ENCODE measurements at regions not wholly inside any gene's neighbourhood (a gene's known extent, or its start where the extent isn't known, plus 50 kb on each side); places are given as distances from the start of the nearest gene placed in this dataset.
"Not testable (repeated sequence)": the region's sequence is repeated elsewhere in the genome, so short reads cannot be mapped to it uniquely, and the experiment has no call there.

GRCh38 chr11:24226606-24227005 lies 270.2 kb upstream of the LUZP2 start:
- no peak for DNase-seq

- no peak for DNase-seq
Observed at GRCh38 chr11:24233041-24233440, 263.8 kb upstream of the LUZP2 start.

DNA sequence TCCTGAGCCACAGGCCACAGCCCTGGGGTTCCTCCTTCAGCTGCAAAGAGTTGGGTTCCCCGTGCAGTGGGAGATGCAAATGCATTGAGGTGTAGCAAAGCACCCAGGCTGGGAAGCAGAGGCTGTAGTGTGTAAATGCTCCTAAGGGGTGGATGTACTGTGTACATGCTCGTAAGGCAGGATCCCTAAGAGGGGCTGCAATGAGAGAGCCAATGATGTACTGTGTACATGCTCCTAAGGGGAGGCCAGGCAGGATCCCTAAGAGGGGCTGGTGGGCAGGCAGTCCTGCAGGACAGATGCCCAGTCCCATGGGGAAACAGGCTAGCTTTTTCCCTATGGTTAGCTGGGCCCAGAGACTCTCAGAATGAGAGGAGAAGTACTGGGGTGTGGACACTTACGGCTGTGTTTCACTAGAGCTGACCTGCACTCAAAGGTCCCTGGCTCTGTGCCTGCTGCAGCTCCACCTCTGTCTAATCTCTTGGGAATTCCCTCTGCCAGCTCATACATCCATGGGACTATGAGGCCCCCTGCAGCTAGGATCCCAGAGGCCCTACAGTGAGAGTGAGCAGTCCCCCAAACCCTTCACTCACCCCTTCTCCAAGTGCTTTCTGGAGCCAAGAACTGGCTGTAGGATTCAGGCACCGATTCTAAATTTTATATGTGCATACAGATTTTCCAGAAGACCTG lies 261.9 kb upstream of the LUZP2 start:
- no peak for DNase-seq

DNA sequence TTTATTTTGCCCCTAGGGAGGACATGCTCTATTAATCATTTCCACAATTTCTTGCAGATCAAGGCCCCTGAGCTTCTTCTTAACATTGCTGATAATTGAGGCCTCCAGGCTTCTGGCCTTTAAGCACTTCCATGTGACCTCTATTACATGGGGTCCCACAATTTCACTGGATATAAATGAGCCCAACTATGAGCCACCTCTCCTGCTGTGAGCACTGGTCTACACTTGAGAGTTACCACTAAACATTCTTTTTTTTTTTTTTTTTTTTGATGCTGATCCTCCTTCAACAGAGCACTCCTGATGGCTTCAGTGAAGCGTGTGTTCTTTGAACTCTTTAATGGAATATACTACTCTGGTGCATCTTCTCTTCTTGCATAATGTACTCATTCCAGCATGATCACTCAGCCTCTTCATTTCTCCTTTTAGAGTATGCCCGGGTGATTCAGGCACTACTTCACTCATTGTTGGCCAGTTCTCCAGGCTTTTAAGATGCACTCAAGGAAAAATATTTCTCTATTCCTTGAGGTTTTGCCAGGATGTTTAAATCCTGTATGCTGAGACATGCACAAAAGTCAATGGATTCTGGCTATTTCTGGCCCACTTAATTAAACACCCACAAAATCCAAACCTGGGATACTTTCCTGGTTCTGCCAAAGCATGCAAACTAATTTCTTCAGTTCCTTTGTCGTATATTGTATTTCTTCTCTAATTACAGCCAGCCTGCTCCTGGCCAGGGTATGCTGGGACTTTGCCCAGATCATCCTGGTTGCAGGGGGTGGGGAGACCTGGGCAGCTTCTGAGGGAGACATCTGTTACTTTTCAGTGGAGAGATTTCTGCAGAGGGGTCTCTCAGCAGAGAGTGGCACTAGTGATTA lies 257.8 kb upstream of the LUZP2 start:
- DNase-seq = no peak

DNA sequence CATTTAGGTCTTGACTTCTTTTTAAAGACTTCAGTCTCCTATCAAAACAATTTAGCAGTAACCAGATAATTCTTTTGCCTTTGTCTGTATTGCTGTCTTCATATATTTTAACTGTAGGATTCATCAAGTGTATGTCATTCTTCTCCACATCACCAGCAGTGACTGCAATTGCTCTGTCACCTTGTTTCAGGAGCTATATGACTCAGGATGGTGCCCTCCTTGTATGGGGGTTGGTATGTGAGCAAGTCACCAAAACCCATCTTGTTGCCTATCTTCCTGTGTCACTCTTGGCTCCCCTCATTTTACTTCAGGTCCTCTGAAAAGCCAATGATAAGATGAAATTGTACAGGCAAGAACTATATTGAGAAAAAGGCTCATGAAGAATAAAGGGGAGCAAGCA lies 256.9 kb upstream of the LUZP2 start:
- DNase-seq = no peak

- DNase-seq = no peak
Observed at GRCh38 chr11:24240496-24241175, 256.2 kb upstream of the LUZP2 start.

DNA sequence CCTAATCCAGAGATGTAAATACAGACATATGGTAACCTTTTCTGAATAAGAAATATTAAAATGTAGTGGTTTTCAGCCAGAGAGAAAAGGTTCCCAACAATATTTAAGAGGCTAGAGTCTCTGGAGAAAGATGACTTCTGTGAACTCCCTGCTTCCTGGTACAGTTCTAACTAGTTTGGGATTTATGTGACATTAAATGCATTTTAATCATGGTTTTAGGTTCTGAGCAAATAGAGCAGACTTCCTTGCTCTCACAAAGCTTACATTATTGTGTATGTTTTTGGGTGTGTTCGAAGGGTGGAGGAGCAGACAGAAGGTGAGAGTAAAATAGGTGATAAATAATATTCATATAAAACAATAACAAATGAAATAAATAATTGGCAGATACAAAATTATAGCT lies 250.1 kb upstream of the LUZP2 start:
- DNase-seq = no peak

DNA sequence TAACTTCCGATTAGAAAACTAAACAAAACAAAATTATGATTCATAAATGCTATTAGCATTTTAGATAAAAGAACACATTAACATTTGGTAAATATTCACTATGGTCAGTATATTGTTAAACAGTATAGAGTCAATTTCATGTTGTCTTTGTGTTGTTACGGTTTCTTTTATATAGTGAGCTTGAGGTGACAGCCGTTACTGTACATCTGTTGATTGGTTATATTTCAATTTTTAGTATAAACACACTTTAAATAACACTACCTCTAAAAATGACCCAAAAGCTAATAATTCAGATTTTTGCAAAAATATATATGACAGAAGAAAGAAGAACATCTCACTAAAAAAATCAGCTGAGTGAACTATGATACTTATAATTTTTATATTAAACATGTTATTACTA lies 249.0 kb upstream of the LUZP2 start:
- no peak for DNase-seq

GRCh38 chr11:24249921-24250320 lies 246.9 kb upstream of the LUZP2 start:
- DNase-seq = no peak

GRCh38 chr11:24253237-24253760 lies 243.6 kb upstream of the LUZP2 start:
- DNase-seq = no peak

- no peak for DNase-seq
Observed at GRCh38 chr11:24264868-24265267, 232.0 kb upstream of the LUZP2 start.

GRCh38 chr11:24267014-24267413 lies 229.8 kb upstream of the LUZP2 start:
- no peak for DNase-seq

DNA sequence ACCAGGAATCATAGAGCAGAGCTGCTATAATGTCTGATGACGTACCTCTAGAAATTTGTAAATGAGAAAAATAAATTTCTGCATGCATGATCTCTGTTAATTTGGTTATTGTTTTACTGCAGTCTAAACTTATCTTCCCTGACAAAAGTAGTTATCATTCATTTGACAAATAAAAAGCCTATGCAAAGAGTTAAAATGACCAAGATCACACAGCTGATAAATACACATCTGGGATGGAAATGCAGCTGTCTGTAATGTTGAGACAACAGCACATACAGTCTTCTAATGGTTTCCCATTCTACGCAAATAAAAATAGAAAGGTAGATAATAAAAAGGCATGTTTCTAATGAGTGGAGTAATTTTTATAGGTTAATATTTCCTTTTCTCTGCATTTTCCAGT lies 225.1 kb upstream of the LUZP2 start:
- no peak for DNase-seq

- not testable (repeated sequence) for DNase-seq
Observed at GRCh38 chr11:24274214-24274781, 222.6 kb upstream of the LUZP2 start.

DNA sequence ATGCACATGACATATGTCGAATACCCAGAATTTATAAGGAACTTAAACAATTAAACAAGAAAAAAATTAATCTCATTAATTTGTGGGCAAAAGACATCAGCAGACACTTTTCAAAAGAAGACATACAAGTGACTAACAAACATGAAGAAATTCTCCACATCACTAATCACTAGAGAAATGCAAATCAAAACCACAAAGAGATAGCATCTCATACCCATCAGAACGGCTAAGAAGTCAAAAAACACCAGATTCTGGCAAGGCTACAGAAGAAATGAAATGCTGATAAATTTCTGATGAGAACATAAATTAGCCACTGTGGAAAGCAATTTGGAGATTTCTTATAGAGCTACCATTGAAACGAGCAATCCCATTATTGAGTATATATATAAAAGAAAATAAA lies 210.6 kb upstream of the LUZP2 start:
- no peak for DNase-seq

GRCh38 chr11:24289301-24289700 lies 207.6 kb upstream of the LUZP2 start:
- no peak for DNase-seq

DNA sequence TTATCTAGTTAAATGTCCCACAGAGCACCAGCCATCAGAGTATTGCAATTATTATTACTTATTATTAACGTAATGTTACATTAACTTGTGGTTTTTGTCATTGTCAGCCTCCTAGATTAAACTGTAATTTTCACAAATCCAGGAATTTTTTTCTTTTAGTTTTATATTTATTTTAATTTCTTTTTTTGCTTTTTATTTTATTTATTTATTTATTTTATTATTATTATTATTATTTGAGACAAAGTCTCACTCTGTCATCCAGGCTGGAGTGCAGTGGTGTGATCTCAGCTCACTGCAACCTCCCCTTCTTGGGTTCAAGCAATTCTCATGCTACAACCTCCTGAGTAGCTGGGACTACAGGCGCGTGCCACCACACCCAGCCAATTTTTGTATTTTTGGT lies 202.9 kb upstream of the LUZP2 start:
- no peak for DNase-seq

GRCh38 chr11:24295360-24295759 lies 201.5 kb upstream of the LUZP2 start:
- DNase-seq = no peak

- DNase-seq = no peak
Observed at GRCh38 chr11:24297461-24297860, 199.4 kb upstream of the LUZP2 start.

GRCh38 chr11:24298146-24298545 lies 198.7 kb upstream of the LUZP2 start:
- no peak for DNase-seq

DNA sequence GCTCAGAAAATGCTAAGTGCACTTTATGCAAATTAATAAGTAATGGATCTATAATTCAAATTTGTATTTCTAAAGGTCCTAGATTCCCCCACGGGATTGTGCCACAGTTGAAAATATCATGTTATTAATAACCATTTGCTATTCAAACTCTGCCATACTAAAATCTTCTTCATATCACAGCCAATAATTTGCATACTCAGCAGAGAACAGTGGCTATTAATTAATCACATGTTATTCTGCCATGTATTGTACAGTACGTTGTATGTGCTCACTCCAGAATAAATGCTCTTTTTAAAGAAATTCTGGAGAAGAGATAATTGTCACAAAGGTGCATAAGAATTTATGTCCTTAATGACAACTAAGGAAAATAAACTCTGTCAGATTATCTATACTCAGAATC lies 184.9 kb upstream of the LUZP2 start:
- no peak for DNase-seq

DNA sequence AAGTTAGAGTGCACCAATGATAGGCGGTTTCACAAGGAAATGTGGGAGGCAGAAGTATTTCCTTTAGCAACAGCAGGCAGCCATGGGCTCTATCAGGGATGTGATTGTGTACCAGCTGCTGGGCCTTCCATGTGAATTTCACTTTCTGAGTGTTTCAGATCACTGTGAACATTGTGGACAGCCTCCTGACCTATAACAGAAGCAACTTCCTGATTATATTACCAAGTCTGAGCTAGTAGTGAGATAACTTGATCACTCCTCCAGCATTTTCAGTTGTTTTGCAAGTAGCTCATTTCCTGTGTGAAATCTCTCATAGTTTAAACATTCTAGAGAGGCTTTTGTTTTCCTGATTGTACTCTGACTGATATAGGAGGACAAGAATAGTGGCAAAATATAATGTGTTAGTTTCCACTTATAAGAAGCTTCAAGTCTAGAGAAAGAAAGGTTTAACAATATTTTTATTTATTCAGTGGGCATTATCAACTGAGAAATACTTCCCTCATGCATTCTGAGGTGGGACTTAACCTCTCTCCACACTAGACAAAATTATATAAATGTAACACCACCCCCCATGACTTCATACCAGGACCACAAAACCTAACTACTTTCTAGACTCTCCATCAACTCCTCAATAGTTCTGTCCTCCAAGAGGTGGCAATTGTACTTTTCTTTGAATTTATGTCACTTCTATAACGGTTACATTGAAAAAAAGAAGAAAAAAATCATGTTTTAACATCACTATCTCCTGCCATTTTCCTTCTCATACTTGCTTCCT lies 184.2 kb upstream of the LUZP2 start:
- no peak for DNase-seq

DNA sequence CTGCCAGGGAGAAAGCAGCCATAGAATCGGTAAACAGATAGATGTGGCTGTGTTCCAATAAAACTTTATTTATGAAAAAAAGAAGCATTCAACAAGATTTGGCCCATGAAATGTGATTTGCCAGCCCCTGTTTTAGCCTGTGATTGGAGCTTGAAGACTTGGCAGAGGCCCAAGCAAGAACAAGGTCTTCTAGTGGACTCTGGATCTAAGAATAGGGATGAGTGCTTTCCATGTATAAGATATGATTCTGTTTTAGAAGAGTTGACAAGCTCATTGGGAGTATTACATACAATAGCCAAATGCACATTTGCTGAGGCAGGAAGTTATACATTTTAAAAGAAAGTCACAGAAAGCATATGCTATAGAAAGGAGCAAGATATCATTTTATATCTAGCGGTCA lies 175.6 kb upstream of the LUZP2 start:
- no peak for DNase-seq
